A673 (cell line): ENCODE measurements at regions not wholly inside any gene's neighbourhood (a gene's known extent, or its start where the extent isn't known, plus 50 kb on each side); places are given as distances from the start of the nearest gene placed in this dataset.

Source experiments
- BruUV-seq: library from RNA; stranded (reverse); fragments of 400-500 nt; replicated peaks from 2 replicates; lab custom pipeline; 2021; lab: Mats Ljungman, UMichigan
- CTCF ChIA-PET: fragments of 300-600 bp; sonication (Branson Sonifier 250); formaldehyde crosslinking; loops from one replicate; lab custom pipeline; 2022; ENCODE audit warnings: antibody characterized with exemption; lab: Charles Lee
- POLR2A ChIA-PET: fragments of 300-600 bp; sonication (Branson Sonifier 250); formaldehyde crosslinking; loops from one replicate; lab custom pipeline; 2022; ENCODE audit warnings: antibody characterized with exemption; ENCODE audit not compliant: low non-redundant PET; lab: Charles Lee
- DNase-seq: peaks from one replicate; pipeline ENCODE4 v3.0.0-alpha.2; 2015; ENCODE audit warnings: low spot score
- H3K27ac ChIP-seq: fragments of 200-600 bp; sonication (generic); 2 replicates; pipeline ENCODE4 v1.5.1; 2016; ENCODE audit warnings: mixed run types, low read depth, mild to moderate bottlenecking, mixed read lengths, antibody characterized with exemption, low read length; ENCODE audit not compliant: poor library complexity, severe bottlenecking
- H3K27me3 ChIP-seq: fragments of 200-600 bp; sonication (generic); replicated peaks from 2 replicates; pipeline ENCODE4 v1.6.1; 2017; ENCODE audit warnings: mixed run types, low read depth, mild to moderate bottlenecking, mixed read lengths, antibody characterized with exemption, low read length; ENCODE audit not compliant: insufficient read depth, poor library complexity
- H3K36me3 ChIP-seq: fragments of 200-600 bp; sonication (generic); 2 replicates; pipeline ENCODE4 v1.6.1; 2016; ENCODE audit warnings: mixed run types, mild to moderate bottlenecking, mixed read lengths, antibody characterized with exemption, low read length; ENCODE audit not compliant: insufficient read depth, poor library complexity, severe bottlenecking
- H3K4me1 ChIP-seq: fragments of 200-600 bp; sonication (generic); 2 replicates; pipeline ENCODE4 v1.6.1; 2017; ENCODE audit warnings: mixed run types, mild to moderate bottlenecking, mixed read lengths, antibody characterized with exemption, low read length; ENCODE audit not compliant: insufficient read depth, poor library complexity, severe bottlenecking
- H3K4me3 ChIP-seq: fragments of 200-600 bp; sonication (generic); 2 replicates; pipeline ENCODE4 v1.5.1; 2016; ENCODE audit warnings: low read depth, mixed run types, mild to moderate bottlenecking, mixed read lengths, low read length; ENCODE audit not compliant: poor library complexity, severe bottlenecking
- H3K9me3 ChIP-seq: fragments of 200-600 bp; sonication (generic); 2 replicates; pipeline ENCODE4 v1.6.1; 2016; ENCODE audit warnings: mixed run types, low read depth, mild to moderate bottlenecking, mixed read lengths, antibody characterized with exemption, low read length; ENCODE audit not compliant: poor library complexity, severe bottlenecking
- CTCF ChIP-seq: fragments of 300-800, 200-600 bp; sonication (generic); conservative IDR thresholded peaks from 2 replicates; pipeline ENCODE4 v1.5.1; 2017; ENCODE audit warnings: low read depth, mild to moderate bottlenecking, antibody characterized with exemption, low read length, moderate library complexity, mixed read lengths
- EZH2 ChIP-seq: fragments of 200-600 bp; sonication (generic); IDR thresholded peaks from 2 replicates; pipeline ENCODE4 v1.6.1; 2017; ENCODE audit warnings: borderline replicate concordance, low read depth, mild to moderate bottlenecking, mixed read lengths, antibody characterized with exemption, low read length; ENCODE audit not compliant: poor library complexity, severe bottlenecking
- intact Hi-C: fragments of 100-400 bp; cut with micrococcal nuclease; formaldehyde crosslinking; loops from one replicate; pipeline ENCODE4 v1.10.0; 2022; ENCODE audit not compliant: unreplicated experiment

GRCh38 chr16:13300066-13300840 is 398.9 kb downstream of the SHISA9 start:
- Histone ChIP-seq H3K27ac (no peak overlapping the region), H3K27me3 (no peaks in the 10 kb centered on the region), H3K9me3 (peaks cover 7% of the 10 kb centered on the region), H3K4me1 (no peaks in the 10 kb centered on the region), H3K4me3 (no peak overlapping the region), H3K36me3 (no peaks in the 10 kb centered on the region)
- CTCF ChIA-PET: no interaction called here
- no TSS peak for BruUV-seq
- POLR2A ChIA-PET: interaction anchor here (0.7 kb wide), 1 partner anchor 67 kb away, joined by 3 read pairs; no protein-coding TSS in a partner anchor
- intact Hi-C loops: no loop called here
- no peak for DNase-seq
- no peak for TF ChIP-seq CTCF
- no peak for TF ChIP-seq EZH2

GRCh38 chr16:13305019-13305755 is 403.8 kb downstream of the SHISA9 start:
- intact Hi-C loops: no loop called here
- Histone ChIP-seq H3K27ac (no peak overlapping the region), H3K9me3 (peaks cover 20% of the 10 kb centered on the region), H3K27me3 (no peaks in the 10 kb centered on the region), H3K4me3 (no peak overlapping the region), H3K4me1 (no peaks in the 10 kb centered on the region), H3K36me3 (no peaks in the 10 kb centered on the region)
- no TSS peak for BruUV-seq
- ChIA-PET POLR2A (no interaction called here), CTCF (no interaction called here)
- no peak for TF ChIP-seq EZH2
- TF ChIP-seq CTCF: no peak
- DNase-seq: no peak

GRCh38 chr16:13306161-13306995 is 405.0 kb downstream of the SHISA9 start:
- ChIA-PET POLR2A (no interaction called here), CTCF (no interaction called here)
- Histone ChIP-seq H3K27me3 (no peaks in the 10 kb centered on the region), H3K4me3 (no peak overlapping the region), H3K27ac (no peak overlapping the region), H3K36me3 (no peaks in the 10 kb centered on the region), H3K4me1 (no peaks in the 10 kb centered on the region), H3K9me3 (peaks cover 20% of the 10 kb centered on the region)
- no peak for TF ChIP-seq EZH2
- no peak for TF ChIP-seq CTCF
- intact Hi-C loops: no loop called here
- no TSS peak for BruUV-seq
- DNase-seq: no peak
